ENCODE measurements at regions not wholly inside any gene's neighbourhood (a gene's known extent, or its start where the extent isn't known, plus 50 kb on each side); places are given as distances from the start of the nearest gene placed in this dataset.
"Not testable (repeated sequence)": the region's sequence is repeated elsewhere in the genome, so short reads cannot be mapped to it uniquely, and the experiment has no call there.

GRCh38 chr5:92941806-92942205 lies 639.2 kb downstream of the NR2F1-AS1 start:
- ATAC-seq (ENCODE audit: poor library complexity) (no peak), DNase-seq (no peak)
- intact Hi-C loops (cut with DNase I): no loop called here

DNA sequence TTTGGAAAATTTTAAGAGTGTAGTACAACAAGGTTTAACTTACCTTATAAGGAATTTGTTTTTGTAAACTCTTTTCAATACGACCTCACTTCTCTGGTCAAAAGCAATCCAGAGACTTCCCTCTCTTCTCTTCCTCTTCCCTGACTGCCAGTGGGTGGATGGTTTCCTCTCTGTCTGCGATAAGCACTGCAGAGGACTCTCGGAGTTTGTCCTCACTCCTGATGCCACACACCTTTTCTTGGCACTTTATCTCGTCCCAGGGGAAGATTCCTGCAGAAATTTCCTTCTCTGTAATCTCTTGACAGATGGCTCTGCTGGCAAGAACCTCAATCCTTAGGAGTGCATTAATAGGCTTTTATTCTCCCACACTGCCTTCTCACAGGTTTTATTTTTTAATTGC lies 641.6 kb downstream of the NR2F1-AS1 start:
- no peak for ATAC-seq (ENCODE audit: poor library complexity)
- DNase-seq: no peak
- intact Hi-C loops (cut with DNase I): no loop called here

GRCh38 chr5:92937396-92937795 lies 643.6 kb downstream of the NR2F1-AS1 start:
- intact Hi-C loops (cut with DNase I); DNase-seq; ATAC-seq (ENCODE audit: poor library complexity): not testable (repeated sequence)

GRCh38 chr5:92930057-92930456 lies 651.0 kb downstream of the NR2F1-AS1 start:
- no peak for DNase-seq
- no peak for ATAC-seq (ENCODE audit: poor library complexity)
- intact Hi-C loops (cut with DNase I): no loop called here

GRCh38 chr5:92927291-92927778 lies 653.7 kb downstream of the NR2F1-AS1 start:
- DNase-seq (no peak), ATAC-seq (ENCODE audit: poor library complexity) (no peak)

DNA sequence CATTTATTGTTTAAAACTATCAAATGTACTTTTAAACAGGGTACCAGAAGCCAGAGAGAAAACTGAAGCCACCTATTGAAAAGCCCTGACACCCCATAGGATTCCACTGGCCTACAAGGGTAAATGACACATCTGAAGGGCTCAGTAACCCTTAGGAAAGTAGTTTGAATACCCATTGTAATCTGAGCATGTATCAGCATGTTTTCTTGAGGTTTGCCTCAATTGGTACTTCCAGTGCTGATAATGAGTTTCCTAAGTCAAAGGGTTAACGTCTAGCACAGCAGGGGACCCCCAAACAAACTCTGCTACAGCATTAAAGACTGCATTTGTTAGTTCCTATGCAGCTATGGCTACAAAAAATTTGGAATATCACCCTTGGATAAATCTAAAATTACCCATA lies 657.1 kb downstream of the NR2F1-AS1 start:
- ATAC-seq (ENCODE audit: poor library complexity): no peak

More at GRCh38 chr5:92927291-92927778, 653.7 kb downstream of the NR2F1-AS1 start:
- intact Hi-C loops (cut with DNase I): no loop called here

GRCh38 chr5:92922231-92922967 lies 658.6 kb downstream of the NR2F1-AS1 start:
- DNase-seq: no peak
- intact Hi-C loops (cut with DNase I): no loop called here
- ATAC-seq (ENCODE audit: poor library complexity): no peak

More for the DNA sequence above, 657.1 kb downstream of the NR2F1-AS1 start:
- intact Hi-C loops (cut with DNase I): no loop called here
- no peak for DNase-seq

- intact Hi-C loops (cut with DNase I): no loop called here
- DNase-seq (no peak), ATAC-seq (ENCODE audit: poor library complexity) (no peak)
Measured at GRCh38 chr5:92917044-92917443, 664.0 kb downstream of the NR2F1-AS1 start.

GRCh38 chr5:92916036-92916435 lies 665.0 kb downstream of the NR2F1-AS1 start:
- ATAC-seq (ENCODE audit: poor library complexity) (no peak), DNase-seq (no peak)
- intact Hi-C loops (cut with DNase I): no loop called here

GRCh38 chr5:92912283-92912682 lies 668.7 kb downstream of the NR2F1-AS1 start:
- no peak for ATAC-seq (ENCODE audit: poor library complexity)
- no peak for DNase-seq
- intact Hi-C loops (cut with DNase I): no loop called here

DNA sequence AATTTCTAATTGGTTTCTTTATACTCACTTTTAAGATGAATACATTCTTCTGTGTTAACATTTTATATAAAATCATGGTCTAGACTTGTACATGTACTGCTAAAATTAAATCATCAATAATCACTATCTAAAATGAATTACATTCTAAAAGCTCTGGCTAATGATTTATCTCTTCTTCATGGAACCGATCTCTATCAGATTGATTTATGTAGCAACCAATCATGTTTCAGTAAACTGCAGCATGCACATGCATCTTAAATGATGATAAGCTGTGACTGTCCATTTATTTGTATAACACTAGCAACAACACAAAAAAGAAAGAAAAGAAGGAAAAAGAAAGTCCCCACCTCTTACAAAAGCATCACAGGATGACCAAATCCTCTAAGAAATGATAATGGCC lies 669.2 kb downstream of the NR2F1-AS1 start:
- DNase-seq (no peak), ATAC-seq (ENCODE audit: poor library complexity) (no peak)
- intact Hi-C loops (cut with DNase I): no loop called here

DNA sequence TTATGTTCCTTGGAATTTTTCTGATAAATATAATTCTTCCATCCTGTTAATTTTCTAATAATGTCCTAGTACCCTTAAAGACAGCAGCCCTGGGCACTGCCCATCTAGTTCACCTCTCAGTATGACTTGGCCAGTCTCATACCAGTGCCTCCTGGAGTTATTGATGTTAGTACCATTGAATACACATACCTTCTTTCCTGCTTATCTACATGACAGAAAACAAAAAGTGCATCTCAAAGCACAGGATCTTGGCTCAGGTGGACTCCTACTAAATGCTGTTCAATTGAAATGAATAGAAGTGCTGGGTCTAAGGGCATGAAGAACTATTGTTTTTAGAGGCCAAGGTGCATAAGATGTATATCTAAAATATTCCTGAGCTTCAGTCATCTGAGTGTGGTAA lies 669.7 kb downstream of the NR2F1-AS1 start:
- DNase-seq (no peak), ATAC-seq (ENCODE audit: poor library complexity) (no peak)
- intact Hi-C loops (cut with DNase I): no loop called here

- intact Hi-C loops (cut with DNase I): no loop called here
- DNase-seq (no peak), ATAC-seq (ENCODE audit: poor library complexity) (no peak)
Measured at GRCh38 chr5:92909602-92909962, 671.4 kb downstream of the NR2F1-AS1 start.

DNA sequence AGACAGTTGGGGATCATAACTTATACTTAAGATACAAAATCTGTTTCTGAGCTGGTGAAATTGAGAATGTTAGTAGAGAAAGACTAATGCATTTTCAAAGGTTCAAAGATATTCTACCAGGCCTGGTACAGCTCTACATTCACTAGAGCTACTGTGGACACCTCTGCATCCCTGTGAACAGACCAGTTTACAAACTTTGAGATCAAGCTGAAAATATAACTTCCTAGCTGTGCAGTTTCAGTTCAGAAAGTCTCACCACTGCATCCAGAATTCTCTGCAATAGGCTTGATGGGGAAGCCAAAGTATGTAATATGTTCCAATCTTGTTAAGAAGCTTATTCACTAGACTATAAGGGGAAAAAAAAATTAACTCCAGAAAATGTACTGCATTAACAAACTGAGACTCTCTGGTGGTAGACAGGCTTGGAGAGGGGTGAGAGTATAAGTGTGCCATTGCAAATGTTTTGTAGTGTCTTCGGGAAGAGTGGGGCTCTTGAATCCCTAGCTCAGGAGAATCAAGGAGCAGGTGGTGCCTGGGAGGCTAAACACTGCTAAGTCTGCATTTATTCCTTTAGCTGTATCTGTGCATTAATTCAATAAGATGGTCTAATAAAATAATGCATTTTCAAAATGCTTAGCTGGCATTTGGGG lies 671.9 kb downstream of the NR2F1-AS1 start:
- intact Hi-C loops (cut with DNase I): no loop called here
- DNase-seq (no peak), ATAC-seq (ENCODE audit: poor library complexity) (no peak)

DNA sequence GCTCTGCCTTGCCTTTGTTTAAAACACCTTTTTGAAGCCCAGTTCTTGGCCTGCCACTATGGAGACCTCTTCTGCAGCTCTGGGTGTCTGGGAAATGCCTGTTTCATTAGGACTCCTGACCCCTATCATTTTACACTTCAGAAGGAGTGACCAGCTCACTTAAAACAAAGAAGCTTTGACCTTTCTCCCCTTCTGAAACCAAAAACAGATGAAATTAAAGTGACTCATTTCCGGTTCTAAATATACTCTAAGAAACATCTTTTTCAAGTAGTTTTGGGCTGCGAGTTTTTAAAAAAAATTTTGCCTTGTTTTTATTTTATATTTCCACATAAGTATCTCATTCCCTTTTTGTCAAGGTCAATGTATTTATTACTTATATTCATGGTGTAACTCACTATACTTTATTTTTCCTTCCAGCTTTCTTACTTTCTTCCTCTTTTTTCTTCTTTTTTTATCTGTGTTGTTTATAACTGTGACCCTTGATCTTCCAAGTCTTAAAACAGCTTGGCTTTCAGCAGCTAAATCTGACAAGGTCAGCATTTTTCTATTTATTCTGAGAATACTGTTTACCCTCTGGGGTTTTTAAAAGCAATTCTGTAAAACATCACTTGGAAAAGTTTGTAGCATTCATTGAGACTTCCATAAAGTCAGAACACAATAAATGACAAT lies 672.9 kb downstream of the NR2F1-AS1 start:
- intact Hi-C loops (cut with DNase I): no loop called here
- ATAC-seq (ENCODE audit: poor library complexity) (no peak), DNase-seq (no peak)

- intact Hi-C loops (cut with DNase I): no loop called here
- no peak for ATAC-seq (ENCODE audit: poor library complexity)
- DNase-seq: no peak
Measured at GRCh38 chr5:92906798-92907376, 674.1 kb downstream of the NR2F1-AS1 start.

- no peak for DNase-seq
- ATAC-seq (ENCODE audit: poor library complexity): no peak
- intact Hi-C loops (cut with DNase I): no loop called here
Measured at GRCh38 chr5:92904021-92904420, 677.0 kb downstream of the NR2F1-AS1 start.

DNA sequence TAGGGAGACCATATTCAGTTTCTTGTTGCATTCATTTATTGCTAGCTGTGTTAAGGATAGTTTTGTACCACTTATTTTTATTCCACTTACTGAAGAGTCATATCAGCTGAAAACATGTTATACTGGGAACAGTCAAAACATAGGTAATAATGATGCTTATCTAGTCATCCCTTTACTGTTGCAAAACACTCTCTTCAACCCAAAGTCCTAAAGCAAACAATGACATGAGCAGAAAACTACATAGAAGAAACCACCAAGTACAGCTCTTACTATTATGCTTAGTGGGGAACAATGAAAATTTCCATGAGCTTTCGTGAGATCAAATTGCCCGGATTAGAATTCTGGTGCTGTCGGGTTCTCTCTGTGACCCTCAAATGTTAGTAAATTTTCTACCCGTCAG lies 681.4 kb downstream of the NR2F1-AS1 start:
- ATAC-seq (ENCODE audit: poor library complexity) (no peak), DNase-seq (no peak)
- intact Hi-C loops (cut with DNase I): no loop called here

- intact Hi-C loops (cut with DNase I): no loop called here
- ATAC-seq (ENCODE audit: poor library complexity) (no peak), DNase-seq (no peak)
Measured at GRCh38 chr5:92896722-92897121, 684.3 kb downstream of the NR2F1-AS1 start.

DNA sequence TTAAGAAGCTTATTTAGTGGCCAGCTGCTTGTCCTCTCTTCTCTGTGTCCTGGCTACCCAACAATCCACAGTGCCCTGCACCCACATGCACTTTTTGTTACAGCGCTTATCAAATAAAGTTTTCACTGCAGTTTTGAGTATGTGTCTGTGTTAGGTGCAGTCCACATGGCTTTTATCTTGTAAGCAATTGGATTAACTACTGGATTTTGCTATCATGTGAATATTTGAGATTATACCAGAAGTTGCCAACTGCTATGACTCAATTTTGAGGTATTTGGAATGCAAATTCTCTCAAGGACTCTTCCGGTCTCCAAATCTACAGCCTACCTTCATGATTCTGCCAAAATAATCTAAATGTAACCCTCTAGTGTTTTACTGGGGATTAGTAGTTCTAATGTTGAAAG lies 690.2 kb downstream of the NR2F1-AS1 start:
- no peak for ATAC-seq (ENCODE audit: poor library complexity)
- DNase-seq: no peak
- intact Hi-C loops (cut with DNase I): no loop called here
